Neural crest cell (in vitro differentiated cells): ENCODE measurements at regions not wholly inside any gene's neighbourhood (a gene's known extent, or its start where the extent isn't known, plus 50 kb on each side); places are given as distances from the start of the nearest gene placed in this dataset.
A peak's percentile ranks its signal among the peaks of the same experiment; 100 is the strongest.
"Not testable (repeated sequence)": the region's sequence is repeated elsewhere in the genome, so short reads cannot be mapped to it uniquely, and the experiment has no call there.

Experiments
- DNase-seq: peaks from one replicate; pipeline ENCODE4 v3.0.0; 2021; ENCODE audit warnings: low read depth, mixed read lengths, low spot score
- H3K27ac Mint-ChIP-seq: one replicate; pipeline ENCODE4 v1.8.0; 2021; ENCODE audit warnings: mild to moderate bottlenecking, mixed read lengths; ENCODE audit not compliant: unreplicated experiment
- H3K27me3 Mint-ChIP-seq: 2 replicates; pipeline ENCODE4 v1.8.0; 2021; ENCODE audit warnings: low read depth, mild to moderate bottlenecking, mixed read lengths
- H3K36me3 Mint-ChIP-seq: 2 replicates; pipeline ENCODE4 v1.8.0; 2021; ENCODE audit warnings: low read depth, mild to moderate bottlenecking, mixed read lengths
- H3K4me1 Mint-ChIP-seq: 2 replicates; pipeline ENCODE4 v1.8.0; 2021; ENCODE audit warnings: mixed read lengths
- H3K4me3 Mint-ChIP-seq: one replicate; pipeline ENCODE4 v1.8.0; 2021; ENCODE audit warnings: mild to moderate bottlenecking, mixed read lengths
- H3K9me3 Mint-ChIP-seq: 2 replicates; pipeline ENCODE4 v1.8.0; 2021; ENCODE audit warnings: mixed read lengths
- TF ChIP-seq, protein P1 (sequence below): fragments of 200-600 bp; sonication (generic); conservative IDR thresholded peaks from 2 replicates; pipeline ENCODE4 v1.5.0; 2021; ENCODE audit warnings: antibody characterized with exemption, mild to moderate bottlenecking

GRCh38 chr4:104022831-104023230, 303.0 kb upstream of the TACR3 start:
- DNase-seq: no peak
- no peak overlapping the region for H3K27ac Mint-ChIP-seq
- H3K27me3 Mint-ChIP-seq: no peaks in the 10 kb centered on the region
- H3K4me1 Mint-ChIP-seq: no peaks in the 10 kb centered on the region
- H3K4me3 Mint-ChIP-seq: no peak overlapping the region
- no peaks in the 10 kb centered on the region for H3K36me3 Mint-ChIP-seq
- H3K9me3 Mint-ChIP-seq: no peaks in the 10 kb centered on the region
- TF ChIP-seq, protein P1, sequence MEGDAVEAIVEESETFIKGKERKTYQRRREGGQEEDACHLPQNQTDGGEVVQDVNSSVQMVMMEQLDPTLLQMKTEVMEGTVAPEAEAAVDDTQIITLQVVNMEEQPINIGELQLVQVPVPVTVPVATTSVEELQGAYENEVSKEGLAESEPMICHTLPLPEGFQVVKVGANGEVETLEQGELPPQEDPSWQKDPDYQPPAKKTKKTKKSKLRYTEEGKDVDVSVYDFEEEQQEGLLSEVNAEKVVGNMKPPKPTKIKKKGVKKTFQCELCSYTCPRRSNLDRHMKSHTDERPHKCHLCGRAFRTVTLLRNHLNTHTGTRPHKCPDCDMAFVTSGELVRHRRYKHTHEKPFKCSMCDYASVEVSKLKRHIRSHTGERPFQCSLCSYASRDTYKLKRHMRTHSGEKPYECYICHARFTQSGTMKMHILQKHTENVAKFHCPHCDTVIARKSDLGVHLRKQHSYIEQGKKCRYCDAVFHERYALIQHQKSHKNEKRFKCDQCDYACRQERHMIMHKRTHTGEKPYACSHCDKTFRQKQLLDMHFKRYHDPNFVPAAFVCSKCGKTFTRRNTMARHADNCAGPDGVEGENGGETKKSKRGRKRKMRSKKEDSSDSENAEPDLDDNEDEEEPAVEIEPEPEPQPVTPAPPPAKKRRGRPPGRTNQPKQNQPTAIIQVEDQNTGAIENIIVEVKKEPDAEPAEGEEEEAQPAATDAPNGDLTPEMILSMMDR: no peak

DNA sequence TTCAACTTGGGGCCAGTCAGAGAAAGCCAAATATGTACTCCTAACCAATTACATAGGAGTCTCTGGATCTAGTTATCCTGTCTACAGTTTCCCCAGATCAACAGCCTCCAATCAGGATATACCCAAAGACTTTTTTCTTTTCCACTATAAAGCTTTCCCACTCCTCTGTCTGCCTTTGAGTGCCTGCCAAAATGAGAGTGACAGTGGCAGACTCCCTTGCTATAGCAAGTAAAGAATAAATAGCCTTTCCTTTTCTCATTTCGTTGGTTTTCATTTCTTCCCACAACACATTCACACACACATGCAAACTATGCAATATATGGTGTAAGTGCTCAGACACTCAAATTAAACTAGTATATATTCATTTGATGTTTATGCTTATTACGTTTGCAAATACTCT, 302.4 kb upstream of the TACR3 start:
- Mint-ChIP-seq H3K27me3 (no peaks in the 10 kb centered on the region), H3K27ac (no peak overlapping the region), H3K4me3 (no peak overlapping the region), H3K36me3 (no peaks in the 10 kb centered on the region), H3K4me1 (no peaks in the 10 kb centered on the region), H3K9me3 (no peaks in the 10 kb centered on the region)
- no peak for DNase-seq
- TF ChIP-seq, protein P1: no peak

DNA sequence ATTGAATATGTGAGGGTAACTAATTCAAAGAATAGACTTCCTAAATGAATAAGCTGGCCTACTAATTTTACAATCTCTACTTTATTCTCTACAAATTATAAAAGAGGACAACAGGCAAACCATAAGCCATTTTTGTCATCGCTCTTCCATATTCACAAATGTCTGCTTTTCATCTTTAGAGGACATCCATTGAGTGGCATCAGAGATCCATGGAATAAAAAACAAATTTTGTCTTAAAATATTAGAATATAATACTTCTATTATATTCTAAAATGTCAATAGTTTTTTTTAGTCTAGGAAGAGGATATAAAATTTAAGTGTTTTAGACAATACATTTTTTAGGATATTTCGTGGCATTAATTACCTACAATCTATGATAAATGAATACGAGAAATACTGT, 300.9 kb upstream of the TACR3 start:
- Mint-ChIP-seq H3K27me3 (no peaks in the 10 kb centered on the region), H3K9me3 (no peaks in the 10 kb centered on the region), H3K4me1 (no peaks in the 10 kb centered on the region), H3K27ac (no peak overlapping the region), H3K36me3 (no peaks in the 10 kb centered on the region), H3K4me3 (no peak overlapping the region)
- no peak for DNase-seq
- TF ChIP-seq, protein P1: no peak

- TF ChIP-seq, protein P1: no peak
- Mint-ChIP-seq H3K36me3 (no peaks in the 10 kb centered on the region), H3K27ac (no peak overlapping the region), H3K27me3 (no peaks in the 10 kb centered on the region), H3K9me3 (no peaks in the 10 kb centered on the region), H3K4me3 (no peak overlapping the region), H3K4me1 (no peaks in the 10 kb centered on the region)
- no peak for DNase-seq
These were observed 297.4 kb upstream of the TACR3 start for GRCh38 chr4:104017213-104017612.

DNA sequence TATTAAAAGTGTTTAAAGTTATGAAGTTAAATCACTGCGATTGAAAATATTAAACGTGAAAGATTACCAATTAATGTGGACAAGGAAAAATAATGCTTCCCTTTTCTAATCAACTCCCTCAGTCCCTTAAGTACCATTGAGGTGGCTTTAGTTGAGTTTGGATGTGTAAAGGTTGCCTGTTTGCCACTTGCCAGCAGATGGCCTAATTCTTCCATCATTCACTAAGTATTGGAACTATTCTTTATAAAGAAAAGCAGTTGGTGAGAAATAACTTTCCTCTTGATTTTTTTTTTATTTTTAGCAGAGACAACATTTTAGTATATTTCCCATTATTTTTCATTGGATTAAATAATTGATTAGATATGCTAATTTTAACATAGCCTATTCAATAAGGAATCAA, 295.9 kb upstream of the TACR3 start:
- Mint-ChIP-seq H3K4me1 (no peaks in the 10 kb centered on the region), H3K4me3 (no peak overlapping the region), H3K9me3 (no peaks in the 10 kb centered on the region), H3K27me3 (no peaks in the 10 kb centered on the region), H3K36me3 (no peaks in the 10 kb centered on the region), H3K27ac (no peak overlapping the region)
- DNase-seq: no peak
- TF ChIP-seq, protein P1: peak; percentile 70

GRCh38 chr4:104010722-104011121, 290.9 kb upstream of the TACR3 start:
- TF ChIP-seq, protein P1: no peak
- no peak for DNase-seq
- Mint-ChIP-seq H3K27me3 (no peaks in the 10 kb centered on the region), H3K27ac (no peak overlapping the region), H3K9me3 (peaks cover 11% of the 10 kb centered on the region), H3K4me3 (no peak overlapping the region), H3K4me1 (no peaks in the 10 kb centered on the region), H3K36me3 (no peaks in the 10 kb centered on the region)

GRCh38 chr4:104002318-104002717, 282.5 kb upstream of the TACR3 start:
- not testable (repeated sequence) for H3K4me1 Mint-ChIP-seq, H3K27me3 Mint-ChIP-seq, H3K27ac Mint-ChIP-seq, H3K4me3 Mint-ChIP-seq, DNase-seq
- peaks cover 18% of the 10 kb centered on the region for H3K36me3 Mint-ChIP-seq
- H3K9me3 Mint-ChIP-seq: peaks cover 18% of the 10 kb centered on the region
